IMR-90 (cell line): ENCODE measurements at regions not wholly inside any gene's neighbourhood (a gene's known extent, or its start where the extent isn't known, plus 50 kb on each side); places are given as distances from the start of the nearest gene placed in this dataset.

Source experiments
- ATAC-seq: fragments of 200-7000 bp; cut with Tn5 transposase; 2 replicates; pipeline ENCODE4 v1.9.1; 2020; ENCODE audit warnings: low read depth, mild to moderate bottlenecking, moderate library complexity
- BruUV-seq: library from RNA; stranded (reverse); fragments of 400-500 nt; replicated peaks from 2 replicates; lab custom pipeline; 2021; lab: Mats Ljungman, UMichigan
- CTCF ChIA-PET: fragments of 300-600 bp; formaldehyde crosslinking; extraction: SDS; loops from one replicate; lab custom pipeline; 2021; ENCODE audit warnings: antibody characterized with exemption; lab: Yijun Ruan, JAX
- POLR2A ChIA-PET: fragments of 300-600 bp; sonication (Branson Sonifier 250); formaldehyde crosslinking; loops from one replicate; lab custom pipeline; 2022; ENCODE audit warnings: antibody characterized with exemption; ENCODE audit not compliant: unreplicated experiment; lab: Charles Lee
- DNase-seq: peaks from one replicate; pipeline ENCODE4 v3.0.0; 2013
- H2AFZ ChIP-seq: replicated peaks from 2 replicates; pipeline ENCODE3; 2013; ENCODE audit warnings: low read length, mild to moderate bottlenecking; ENCODE audit not compliant: poor library complexity
- H2AK5ac ChIP-seq: 2 replicates; pipeline ENCODE4 v1.6.1; 2013; ENCODE audit warnings: low read depth, low read length, inconsistent platforms
- H2AK9ac ChIP-seq: replicated peaks from 2 replicates; pipeline ENCODE3; 2013; ENCODE audit warnings: mild to moderate bottlenecking, low read depth, low read length, moderate library complexity; ENCODE audit not compliant: poor library complexity
- H2BK120ac ChIP-seq: 2 replicates; pipeline ENCODE4 v1.6.1; 2013; ENCODE audit warnings: low read depth, low read length, inconsistent platforms
- H2BK15ac ChIP-seq: 3 replicates; pipeline ENCODE4 v1.6.1; 2013; ENCODE audit warnings: low read depth, low read length, inconsistent platforms
- H2BK20ac ChIP-seq: 2 replicates; pipeline ENCODE4 v1.6.1; 2013; ENCODE audit warnings: low read depth, mild to moderate bottlenecking, inconsistent platforms, low read length, moderate library complexity
- H2BK5ac ChIP-seq: 2 replicates; pipeline ENCODE4 v1.6.1; 2013; ENCODE audit warnings: mild to moderate bottlenecking, low read depth, low read length, inconsistent platforms; ENCODE audit not compliant: poor library complexity, severe bottlenecking
- H3K14ac ChIP-seq: replicated peaks from 2 replicates; pipeline ENCODE4 v1.6.1; 2013; ENCODE audit warnings: low read depth, low read length, inconsistent platforms
- H3K18ac ChIP-seq: 2 replicates; pipeline ENCODE4 v1.6.1; 2013; ENCODE audit warnings: low read depth, low read length, control low read depth
- H3K23ac ChIP-seq: 2 replicates; pipeline ENCODE4 v1.6.1; 2013; ENCODE audit warnings: low read depth, low read length, inconsistent platforms
- H3K27ac ChIP-seq: 2 replicates; pipeline ENCODE4 v1.5.1; 2013; ENCODE audit warnings: mild to moderate bottlenecking, control low read depth, low read length; ENCODE audit not compliant: insufficient read depth
- H3K27me3 ChIP-seq: 2 replicates; pipeline ENCODE4 v1.6.1; 2013; ENCODE audit warnings: low read length; ENCODE audit not compliant: control insufficient read depth, insufficient read depth
- H3K36me3 ChIP-seq: 2 replicates; pipeline ENCODE4 v1.6.1; 2013; ENCODE audit warnings: low read length, mixed read lengths; ENCODE audit not compliant: control insufficient read depth, insufficient read depth
- H3K4ac ChIP-seq: 2 replicates; pipeline ENCODE4 v1.6.1; 2013; ENCODE audit warnings: low read depth, low read length, inconsistent platforms
- H3K4me1 ChIP-seq: 2 replicates; pipeline ENCODE4 v1.6.1; 2013; ENCODE audit warnings: low read length, mixed read lengths; ENCODE audit not compliant: control insufficient read depth, insufficient read depth
- H3K4me2 ChIP-seq: 2 replicates; pipeline ENCODE4 v1.6.1; 2013; ENCODE audit warnings: low read depth, mild to moderate bottlenecking, control low read depth, low read length, moderate library complexity
- H3K4me3 ChIP-seq: 2 replicates; pipeline ENCODE4 v1.5.1; 2013; ENCODE audit warnings: low read depth, mild to moderate bottlenecking, control low read depth, low read length, moderate library complexity; ENCODE audit not compliant: insufficient read depth
- H3K56ac ChIP-seq: 2 replicates; pipeline ENCODE4 v1.6.1; 2013; ENCODE audit warnings: low read length, inconsistent platforms; ENCODE audit not compliant: insufficient read depth; ENCODE audit errors: extremely low read depth
- H3K79me1 ChIP-seq, 2 experiments: 2 replicates each; pipeline ENCODE4 v1.6.1; 2013; ENCODE audit warnings: low read length in 2 of 2, inconsistent platforms in 1 of 2, low read depth in 1 of 2
- H3K9ac ChIP-seq: 2 replicates; pipeline ENCODE4 v1.6.1; 2013; ENCODE audit warnings: low read depth, low read length, control low read depth
- H3K9me1 ChIP-seq: 2 replicates; pipeline ENCODE4 v1.6.1; 2013; ENCODE audit warnings: low read length, inconsistent platforms; ENCODE audit not compliant: insufficient read depth
- H3K9me3 ChIP-seq: 2 replicates; pipeline ENCODE4 v1.6.1; 2013; ENCODE audit warnings: low read length; ENCODE audit not compliant: control insufficient read depth, insufficient read depth
- H4K20me1 ChIP-seq: 2 replicates; pipeline ENCODE4 v1.6.1; 2013; ENCODE audit warnings: low read length, inconsistent platforms; ENCODE audit not compliant: insufficient read depth
- H4K5ac ChIP-seq: 2 replicates; pipeline ENCODE4 v1.6.1; 2013; ENCODE audit warnings: mild to moderate bottlenecking, low read depth, low read length, control low read depth
- H4K8ac ChIP-seq, 2 experiments: 2 replicates each; pipeline ENCODE4 v1.6.1; 2013; ENCODE audit warnings: low read depth in 2 of 2, low read length in 2 of 2, control low read depth in 1 of 2, inconsistent platforms in 1 of 2
- H4K91ac ChIP-seq: 2 replicates; pipeline ENCODE4 v1.6.1; 2013; ENCODE audit warnings: low read depth, low read length, inconsistent platforms; ENCODE audit not compliant: insufficient read depth
- BHLHE40 ChIP-seq: fragments of 150-350 bp; IDR thresholded peaks from 2 replicates; pipeline ENCODE4 v1.6.1; 2016; ENCODE audit warnings: mild to moderate bottlenecking, low read depth, low read length
- CEBPB ChIP-seq: IDR thresholded peaks from 2 replicates; pipeline ENCODE4 v1.6.1; 2012; ENCODE audit warnings: low read depth, low read length, improper control_type of control experiment
- CHD1 ChIP-seq: IDR thresholded peaks from 2 replicates; pipeline ENCODE4 v1.6.1; 2012; ENCODE audit warnings: low read depth, low read length, improper control_type of control experiment
- ELK1 ChIP-seq: fragments of 150-350 bp; IDR thresholded peaks from 2 replicates; pipeline ENCODE4 v1.6.1; 2016; ENCODE audit warnings: low read depth, mild to moderate bottlenecking, low read length, moderate library complexity, borderline replicate concordance
- FOS ChIP-seq: fragments of 150-350 bp; IDR thresholded peaks from 2 replicates; pipeline ENCODE4 v1.6.1; 2016; ENCODE audit warnings: low read depth, low read length
- MAFK ChIP-seq: IDR thresholded peaks from 2 replicates; pipeline ENCODE4 v1.6.1; 2012; ENCODE audit warnings: low read depth, low read length, improper control_type of control experiment
- MAZ ChIP-seq: IDR thresholded peaks from 2 replicates; pipeline ENCODE4 v1.6.1; 2012; ENCODE audit warnings: low read depth, mild to moderate bottlenecking, low read length, improper control_type of control experiment, moderate library complexity, borderline replicate concordance
- MXI1 ChIP-seq: IDR thresholded peaks from 2 replicates; pipeline ENCODE4 v1.6.1; 2012; ENCODE audit warnings: low read depth, mild to moderate bottlenecking, low read length, moderate library complexity, borderline replicate concordance
- NFE2L2 ChIP-seq: fragments of 150-350 bp; IDR thresholded peaks from 2 replicates; pipeline ENCODE4 v1.6.1; 2016; ENCODE audit warnings: low read depth, mild to moderate bottlenecking, low read length
- POLR2A ChIP-seq: IDR thresholded peaks from 2 replicates; pipeline ENCODE4 v1.6.1; 2012; ENCODE audit warnings: mild to moderate bottlenecking, low read depth, low read length
- RAD21 ChIP-seq: IDR thresholded peaks from 2 replicates; pipeline ENCODE4 v1.6.1; 2012; ENCODE audit warnings: low read length, improper control_type of control experiment
- RCOR1 ChIP-seq: IDR thresholded peaks from 2 replicates; pipeline ENCODE4 v1.6.1; 2012; ENCODE audit warnings: mild to moderate bottlenecking, low read length, improper control_type of control experiment; ENCODE audit not compliant: insufficient replicate concordance
- RFX5 ChIP-seq: IDR thresholded peaks from 2 replicates; pipeline ENCODE4 v1.8.0; 2012; ENCODE audit warnings: low read depth, mild to moderate bottlenecking, low read length, moderate library complexity
- SMC3 ChIP-seq: fragments of 150-350 bp; IDR thresholded peaks from 2 replicates; pipeline ENCODE4 v1.6.1; 2016; ENCODE audit warnings: low read depth, mild to moderate bottlenecking, antibody characterized with exemption, low read length, moderate library complexity
- whole genome bisulfite sequencing, 2 experiments: methylation state at CpG; one replicate each; pipeline versions ENCODE4 v1.1.5 to v1.1.7; 2013; ENCODE audit warnings: missing lambda C conversion rate in 2 of 2; ENCODE audit not compliant: insufficient read length in 1 of 2; ENCODE audit errors: extremely low coverage in 2 of 2; 5-methylcytosine and 5-hydroxymethylcytosine counted together
- dilution Hi-C: fragments of 300-500 bp; cut with HindIII; formaldehyde crosslinking; loops from one replicate; pipeline ENCODE4 v1.14.3; 2018; ENCODE audit warnings: low sequenced_read_pairs; ENCODE audit not compliant: unreplicated experiment
- in situ Hi-C: fragments of 300-500 bp; cut with MboI; formaldehyde crosslinking; loops from 3 replicates; pipeline ENCODE4 v1.14.3; 2019; ENCODE audit warnings: low sequenced_read_pairs, inconsistent platforms, mixed read lengths
- intact Hi-C: fragments of 100-400 bp; cut with micrococcal nuclease; formaldehyde crosslinking; loops from 2 replicates; pipeline ENCODE4 v1.10.0; 2022
- TF ChIP-seq, protein P1 (sequence below): conservative IDR thresholded peaks from 2 replicates; pipeline ENCODE4 v1.5.1; 2012; ENCODE audit warnings: mild to moderate bottlenecking, low read depth, low read length, improper control_type of control experiment
- TF ChIP-seq, protein P2 (sequence below): fragments of 150-350 bp; IDR thresholded peaks from 2 replicates; pipeline ENCODE4 v1.6.1; 2017; ENCODE audit warnings: mild to moderate bottlenecking, antibody characterized with exemption, low read length, low read depth

GRCh38 chr1:194297094-194297493, 1110.7 kb upstream of the B3GALT2 start:
- 0 out of 2 replicates have a peak, but pooled peaks cover 3% of the 10 kb centered on the region for H3K9me1 ChIP-seq
- dilution Hi-C loops, result no loop called here
- WGBS, 2 experiments, result no CpG with 5 or more reads among the region's 2 CpGs
- CTCF ChIA-PET, result no interaction called here
- H3K79me1 ChIP-seq, result no peaks in the 10 kb centered on the region
- no peaks in the 10 kb centered on the region for H4K20me1 ChIP-seq
- no peak overlapping the region for H3K9ac ChIP-seq
- H3K4me1 ChIP-seq, result no peaks in the 10 kb centered on the region; the same call in 1 of the 2 replicates
- no peak overlapping the region for H4K91ac ChIP-seq
- H3K4me3 ChIP-seq, result no peak overlapping the region
- in situ Hi-C loops, result loop anchor here (25.0 kb wide), 1 partner anchor 1110 kb away; the partner anchor contains the start of gene B3GALT2
- no peak for DNase-seq
- H3K36me3 ChIP-seq, result no peaks in the 10 kb centered on the region
- H3K4ac ChIP-seq, result no peak overlapping the region
- no peak overlapping the region for H3K27ac ChIP-seq
- POLR2A ChIA-PET, result no interaction called here
- BruUV-seq, result no TSS peak
- no peak overlapping the region for H2BK5ac ChIP-seq
- H2BK20ac ChIP-seq, result no peak overlapping the region
- no peak overlapping the region for H2AK5ac ChIP-seq
- no peaks in the 10 kb centered on the region for H3K27me3 ChIP-seq
- intact Hi-C loops, result loop anchor here (5.0 to 10.0 kb wide), 2 partner anchors 302 to 890 kb away; no protein-coding TSS in a partner anchor
- no peak overlapping the region for H3K4me2 ChIP-seq
- no peak overlapping the region for H3K14ac ChIP-seq
- no peak overlapping the region for H2BK15ac ChIP-seq
- H2AK9ac ChIP-seq, result no peak overlapping the region
- no peak overlapping the region for H3K18ac ChIP-seq
- H4K8ac ChIP-seq, result no peak overlapping the region
- H4K5ac ChIP-seq, result no peak overlapping the region
- no peaks in the 10 kb centered on the region for H3K9me3 ChIP-seq
- no peak overlapping the region for H3K23ac ChIP-seq
- H3K56ac ChIP-seq, result no peak overlapping the region
- no peak for TF ChIP-seq BHLHE40
- TF ChIP-seq MXI1, result no peak
- TF ChIP-seq NFE2L2, result no peak
- no peak for TF ChIP-seq ELK1
- TF ChIP-seq CEBPB, result no peak
- TF ChIP-seq, protein P1, sequence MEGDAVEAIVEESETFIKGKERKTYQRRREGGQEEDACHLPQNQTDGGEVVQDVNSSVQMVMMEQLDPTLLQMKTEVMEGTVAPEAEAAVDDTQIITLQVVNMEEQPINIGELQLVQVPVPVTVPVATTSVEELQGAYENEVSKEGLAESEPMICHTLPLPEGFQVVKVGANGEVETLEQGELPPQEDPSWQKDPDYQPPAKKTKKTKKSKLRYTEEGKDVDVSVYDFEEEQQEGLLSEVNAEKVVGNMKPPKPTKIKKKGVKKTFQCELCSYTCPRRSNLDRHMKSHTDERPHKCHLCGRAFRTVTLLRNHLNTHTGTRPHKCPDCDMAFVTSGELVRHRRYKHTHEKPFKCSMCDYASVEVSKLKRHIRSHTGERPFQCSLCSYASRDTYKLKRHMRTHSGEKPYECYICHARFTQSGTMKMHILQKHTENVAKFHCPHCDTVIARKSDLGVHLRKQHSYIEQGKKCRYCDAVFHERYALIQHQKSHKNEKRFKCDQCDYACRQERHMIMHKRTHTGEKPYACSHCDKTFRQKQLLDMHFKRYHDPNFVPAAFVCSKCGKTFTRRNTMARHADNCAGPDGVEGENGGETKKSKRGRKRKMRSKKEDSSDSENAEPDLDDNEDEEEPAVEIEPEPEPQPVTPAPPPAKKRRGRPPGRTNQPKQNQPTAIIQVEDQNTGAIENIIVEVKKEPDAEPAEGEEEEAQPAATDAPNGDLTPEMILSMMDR, result no peak
- TF ChIP-seq RCOR1, result no peak
- TF ChIP-seq MAFK, result no peak
- no peak for TF ChIP-seq SMC3
- TF ChIP-seq, protein P2, sequence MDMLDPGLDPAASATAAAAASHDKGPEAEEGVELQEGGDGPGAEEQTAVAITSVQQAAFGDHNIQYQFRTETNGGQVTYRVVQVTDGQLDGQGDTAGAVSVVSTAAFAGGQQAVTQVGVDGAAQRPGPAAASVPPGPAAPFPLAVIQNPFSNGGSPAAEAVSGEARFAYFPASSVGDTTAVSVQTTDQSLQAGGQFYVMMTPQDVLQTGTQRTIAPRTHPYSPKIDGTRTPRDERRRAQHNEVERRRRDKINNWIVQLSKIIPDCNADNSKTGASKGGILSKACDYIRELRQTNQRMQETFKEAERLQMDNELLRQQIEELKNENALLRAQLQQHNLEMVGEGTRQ, result no peak
- TF ChIP-seq MAZ, result no peak
- no peak for TF ChIP-seq FOS
- no peak for TF ChIP-seq RAD21
- no peak for TF ChIP-seq POLR2A
- TF ChIP-seq CHD1, result no peak
- TF ChIP-seq RFX5, result no peak
- H2BK120ac ChIP-seq, result no peak overlapping the region
- H2AFZ ChIP-seq, result no peak overlapping the region
- no peak for ATAC-seq
